Kidney (tissue), 13 donors: ENCODE measurements at regions not wholly inside any gene's neighbourhood (a gene's known extent, or its start where the extent isn't known, plus 50 kb on each side); places are given as distances from the start of the nearest gene placed in this dataset.
A peak's percentile ranks its signal among the peaks of the same experiment; 100 is the strongest.

Source experiments
- DNase-seq, 5 donors: peaks; one replicate each; pipeline ENCODE4 v3.0.0-alpha.2; 2013 to 2020
- FAIRE-seq: peaks from 2 replicates; lab custom pipeline; 2012; peaks lifted over from hg19 to GRCh38; lab: Jason Lieb, UNC
- H3K27ac ChIP-seq, 2 donors: one replicate each; pipeline ENCODE4 v1.7.0; 2013; ENCODE audit warnings: low read depth in 2 of 2, low read length in 2 of 2, inconsistent platforms in 1 of 2
- H3K27me3 ChIP-seq: one replicate; pipeline ENCODE4 v1.7.1; 2013; ENCODE audit warnings: low read length, inconsistent platforms; ENCODE audit not compliant: control insufficient read depth, insufficient read depth
- H3K36me3 ChIP-seq, 3 donors: one replicate each; pipeline versions ENCODE4 v1.7.0 to v1.7.1; 2013; ENCODE audit warnings: low read length in 3 of 3, control low read depth in 1 of 3, inconsistent platforms in 1 of 3; ENCODE audit not compliant: insufficient read depth in 3 of 3, control insufficient read depth in 2 of 3
- H3K4me1 ChIP-seq, 3 donors: one replicate each; pipeline versions ENCODE4 v1.7.0 to v1.7.1; 2013; ENCODE audit warnings: low read length in 3 of 3, inconsistent platforms in 1 of 3, low read depth in 1 of 3; ENCODE audit not compliant: control insufficient read depth in 2 of 3, insufficient read depth in 2 of 3
- H3K4me3 ChIP-seq, 3 donors: one replicate each; pipeline versions ENCODE4 v1.7.0 to v1.8.1; 2013; ENCODE audit warnings: low read length in 3 of 3, control low read depth in 1 of 3, inconsistent platforms in 1 of 3
- H3K9ac ChIP-seq, 3 donors: one replicate each; pipeline versions ENCODE4 v1.7.0 to v1.7.1; 2013; ENCODE audit warnings: low read length in 3 of 3, control low read depth in 1 of 3, inconsistent platforms in 1 of 3
- H3K9me3 ChIP-seq, 3 donors: one replicate each; pipeline versions ENCODE4 v1.7.0 to v1.7.1; 2013; ENCODE audit warnings: low read length in 3 of 3, control low read depth in 1 of 3, inconsistent platforms in 1 of 3; ENCODE audit not compliant: control insufficient read depth in 2 of 3, insufficient read depth in 1 of 3
- intact Hi-C: fragments of 100-400 bp; cut with DNase I; formaldehyde crosslinking; loops from one replicate; pipeline ENCODE4 v1.11.1; 2022
- TF ChIP-seq, protein P1 (sequence below): IDR thresholded peaks from 3 replicates; pipeline ENCODE4 v1.5.1; 2012; ENCODE audit warnings: mild to moderate bottlenecking, moderate library complexity, borderline replicate concordance; ENCODE audit not compliant: insufficient read depth; ENCODE audit errors: extremely low read depth
- donor health status: control.
- donor health status: control.
- donor health status: control.
- donor health status: control.
- donor health status: control.
- donor health status: DM: yes; HTN: yes; CAD: no.
- donor health status: Normal renal cell carcinoma (clear cell type).

DNA sequence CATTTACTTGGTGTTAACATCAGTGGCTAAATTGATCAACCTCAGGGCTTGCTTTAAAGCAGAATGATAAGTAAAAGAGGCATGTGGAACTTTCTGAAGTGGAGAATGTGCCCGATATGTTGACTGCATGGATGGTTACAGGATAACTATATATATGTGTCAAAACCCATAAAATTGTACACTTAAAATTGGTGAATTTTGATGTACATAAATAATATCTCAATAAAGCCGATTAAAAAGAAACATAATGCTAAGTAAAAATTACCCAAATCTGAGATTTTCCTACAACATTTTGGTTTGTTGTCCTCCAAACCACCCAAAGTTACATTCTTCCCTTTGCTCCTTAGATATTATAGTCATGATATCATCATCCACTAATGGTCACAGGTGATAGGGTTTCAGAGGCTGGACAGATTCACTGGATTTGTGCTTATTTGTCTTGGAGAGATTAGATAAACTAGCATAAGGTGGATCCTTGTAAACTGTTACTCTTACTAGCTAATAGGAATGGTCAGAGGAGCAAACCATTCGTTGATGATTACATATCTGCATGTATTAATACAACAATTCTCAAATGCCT is 119.7 kb upstream of the RPS23 start:
- no peak overlapping the region for H3K9ac ChIP-seq
- no peaks in the 10 kb centered on the region for H3K4me1 ChIP-seq
- no peak for FAIRE-seq

DNA sequence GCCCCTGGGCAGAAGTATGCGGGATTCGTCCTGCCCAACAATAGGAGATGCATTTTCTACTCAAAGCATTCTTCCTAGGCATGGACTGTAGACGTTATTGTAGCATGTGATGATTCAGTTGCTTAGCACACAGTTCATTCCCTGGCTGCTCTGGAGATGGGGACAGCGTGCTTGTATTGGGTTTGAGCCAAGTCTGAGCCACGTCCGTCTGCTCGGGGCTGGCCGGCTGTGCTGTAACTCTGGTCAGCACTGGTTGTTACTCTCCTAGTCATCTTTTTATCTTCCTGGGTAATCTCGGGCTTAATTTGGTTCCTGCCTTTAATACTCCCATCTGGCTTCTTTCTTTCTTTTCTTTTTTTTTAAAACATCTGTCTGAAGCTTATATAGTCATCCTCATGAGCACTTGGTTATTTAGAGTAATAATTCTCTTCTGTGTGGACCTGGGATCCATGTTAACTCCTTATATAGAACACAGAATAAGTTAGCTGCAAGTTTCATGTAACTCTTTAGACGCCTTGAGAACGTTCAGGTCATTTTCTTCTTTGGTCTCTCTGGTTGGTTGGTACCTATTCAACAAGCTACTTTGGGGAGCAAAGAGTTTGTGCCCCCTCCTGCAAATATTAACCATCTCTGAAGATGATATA is 118.8 kb upstream of the RPS23 start:
- TF ChIP-seq, protein P1, sequence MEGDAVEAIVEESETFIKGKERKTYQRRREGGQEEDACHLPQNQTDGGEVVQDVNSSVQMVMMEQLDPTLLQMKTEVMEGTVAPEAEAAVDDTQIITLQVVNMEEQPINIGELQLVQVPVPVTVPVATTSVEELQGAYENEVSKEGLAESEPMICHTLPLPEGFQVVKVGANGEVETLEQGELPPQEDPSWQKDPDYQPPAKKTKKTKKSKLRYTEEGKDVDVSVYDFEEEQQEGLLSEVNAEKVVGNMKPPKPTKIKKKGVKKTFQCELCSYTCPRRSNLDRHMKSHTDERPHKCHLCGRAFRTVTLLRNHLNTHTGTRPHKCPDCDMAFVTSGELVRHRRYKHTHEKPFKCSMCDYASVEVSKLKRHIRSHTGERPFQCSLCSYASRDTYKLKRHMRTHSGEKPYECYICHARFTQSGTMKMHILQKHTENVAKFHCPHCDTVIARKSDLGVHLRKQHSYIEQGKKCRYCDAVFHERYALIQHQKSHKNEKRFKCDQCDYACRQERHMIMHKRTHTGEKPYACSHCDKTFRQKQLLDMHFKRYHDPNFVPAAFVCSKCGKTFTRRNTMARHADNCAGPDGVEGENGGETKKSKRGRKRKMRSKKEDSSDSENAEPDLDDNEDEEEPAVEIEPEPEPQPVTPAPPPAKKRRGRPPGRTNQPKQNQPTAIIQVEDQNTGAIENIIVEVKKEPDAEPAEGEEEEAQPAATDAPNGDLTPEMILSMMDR, result no peak
- intact Hi-C loops, result no loop called here
- no peaks in the 10 kb centered on the region for H3K27me3 ChIP-seq
- H3K27ac ChIP-seq, result peak overlapping the region in 1 of 2 donors; percentile 63
- no peaks in the 10 kb centered on the region for H3K4me1 ChIP-seq
- H3K9ac ChIP-seq, result no peak overlapping the region
- DNase-seq, result peak; percentile 72 to 95 (median 84)
- H3K36me3 ChIP-seq, result no peaks in the 10 kb centered on the region
- H3K9me3 ChIP-seq, result no peaks in the 10 kb centered on the region
- H3K4me3 ChIP-seq, result no peak overlapping the region
- FAIRE-seq, result peak; percentile 74

More for the DNA sequence above, 119.7 kb upstream of the RPS23 start:
- no peak for DNase-seq
- H3K4me3 ChIP-seq, result no peak overlapping the region
- no peaks in the 10 kb centered on the region for H3K36me3 ChIP-seq
- no peak overlapping the region for H3K27ac ChIP-seq
- no peaks in the 10 kb centered on the region for H3K27me3 ChIP-seq
- intact Hi-C loops, result no loop called here
- no peaks in the 10 kb centered on the region for H3K9me3 ChIP-seq
- TF ChIP-seq, protein P1, result no peak

DNA sequence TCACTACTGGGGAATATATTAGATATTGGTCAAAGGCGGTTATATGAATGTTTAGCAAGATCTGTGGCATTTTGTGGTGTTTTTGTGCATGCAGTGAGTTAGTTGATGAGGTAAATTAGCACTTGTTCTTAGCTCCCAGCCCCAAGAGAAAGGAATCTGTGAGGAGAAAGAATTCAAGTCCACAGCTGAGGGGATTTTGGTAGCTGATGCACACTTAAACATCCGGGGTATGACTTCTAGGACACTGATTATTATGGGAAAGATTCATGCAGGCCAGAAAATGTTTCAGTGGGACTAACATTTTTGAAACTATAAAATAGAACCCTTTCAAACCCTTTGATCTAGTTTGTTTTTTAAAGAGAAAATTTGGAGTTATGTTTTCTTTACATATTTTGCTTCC is 118.2 kb upstream of the RPS23 start:
- no peaks in the 10 kb centered on the region for H3K27me3 ChIP-seq
- FAIRE-seq (no peak), DNase-seq (peak in 1 of 5 donors; percentile 42)
- TF ChIP-seq, protein P1, result no peak
- H3K9ac ChIP-seq, result no peak overlapping the region
- H3K27ac ChIP-seq, result peak overlapping the region in 1 of 2 donors; percentile 23
- no peaks in the 10 kb centered on the region for H3K4me1 ChIP-seq
- H3K36me3 ChIP-seq, result no peaks in the 10 kb centered on the region
- H3K4me3 ChIP-seq, result no peak overlapping the region
- intact Hi-C loops, result no loop called here
- no peaks in the 10 kb centered on the region for H3K9me3 ChIP-seq
